CD14-positive monocyte (primary cell): ENCODE measurements at regions not wholly inside any gene's neighbourhood (a gene's known extent, or its start where the extent isn't known, plus 50 kb on each side); places are given as distances from the start of the nearest gene placed in this dataset.

Experiments
- DNase-seq, 3 donors: peaks; one replicate each; pipeline ENCODE4 v3.0.0-alpha.2; 2011 to 2022
- H2AFZ ChIP-seq: 2 replicates; pipeline ENCODE4 v1.6.0; 2012; ENCODE audit warnings: mild to moderate bottlenecking, low read depth, low read length, inconsistent platforms; ENCODE audit not compliant: insufficient read depth, poor library complexity, severe bottlenecking
- H3K27ac ChIP-seq, 2 donors: 1 replicate in 1 of 2; 2 replicates in 1 of 2; pipeline ENCODE4 v1.5.1; 2012 to 2013; ENCODE audit warnings: low read length in 2 of 2, control low read depth in 1 of 2, inconsistent platforms in 1 of 2, low read depth in 1 of 2, mild to moderate bottlenecking in 1 of 2
- H3K27me3 ChIP-seq, 2 donors: one replicate each; pipeline versions ENCODE4 v1.6.0 to v1.6.1; 2011 to 2013; ENCODE audit warnings: low read length in 2 of 2; ENCODE audit not compliant: control insufficient read depth in 2 of 2, insufficient read depth in 2 of 2
- H3K36me3 ChIP-seq, 2 donors: replicated peaks in 1 of 2; 1 replicate in 1 of 2; 2 replicates in 1 of 2; pipeline versions ENCODE4 v1.5.1 to v1.6.1; 2012 to 2013; ENCODE audit warnings: low read length in 2 of 2, control low read depth in 1 of 2, inconsistent platforms in 1 of 2, mild to moderate bottlenecking in 1 of 2; ENCODE audit not compliant: insufficient read depth in 2 of 2, control insufficient read depth in 1 of 2
- H3K4me1 ChIP-seq, 2 donors: 1 replicate in 1 of 2; 2 replicates in 1 of 2; pipeline versions ENCODE4 v1.5.1 to v1.6.1; 2012 to 2013; ENCODE audit warnings: low read length in 2 of 2, control low read depth in 1 of 2, inconsistent platforms in 1 of 2, mild to moderate bottlenecking in 1 of 2, moderate library complexity in 1 of 2; ENCODE audit not compliant: insufficient read depth in 2 of 2, control insufficient read depth in 1 of 2
- H3K4me2 ChIP-seq: replicated peaks from 2 replicates; pipeline ENCODE3; 2012; ENCODE audit warnings: low read length, moderate library complexity, mild to moderate bottlenecking; ENCODE audit not compliant: poor library complexity, severe bottlenecking; ENCODE audit errors: extremely low read depth
- H3K4me3 ChIP-seq, 3 experiments: fragments of 200-600 bp in 1 of 3; sonication (generic) in 1 of 3; replicated peaks in 1 of 3; 1 replicate in 2 of 3; 2 replicates in 1 of 3; pipeline ENCODE4 v1.5.1; 2011 to 2013; ENCODE audit warnings: low read length in 3 of 3, mild to moderate bottlenecking in 3 of 3, control low read depth in 2 of 3, low read depth in 2 of 3, inconsistent platforms in 1 of 3, moderate library complexity in 1 of 3
- H3K79me2 ChIP-seq: 2 replicates; pipeline ENCODE4 v1.6.0; 2012; ENCODE audit warnings: mild to moderate bottlenecking, control low read depth, inconsistent platforms, low read length, moderate library complexity; ENCODE audit not compliant: insufficient read depth
- H3K9ac ChIP-seq: 2 replicates; pipeline ENCODE4 v1.6.0; 2017; ENCODE audit warnings: low read length, mild to moderate bottlenecking; ENCODE audit not compliant: insufficient read depth, poor library complexity, severe bottlenecking
- H3K9me3 ChIP-seq, 2 donors: replicated peaks in 1 of 2; 1 replicate in 1 of 2; 2 replicates in 1 of 2; pipeline versions ENCODE4 v1.5.1 to v1.6.1; 2012 to 2013; ENCODE audit warnings: low read length in 2 of 2, control low read depth in 1 of 2; ENCODE audit not compliant: control insufficient read depth in 1 of 2, insufficient read depth in 1 of 2
- H4K20me1 ChIP-seq: 2 replicates; pipeline ENCODE4 v1.6.0; 2012; ENCODE audit warnings: mild to moderate bottlenecking, low read length, control low read depth, moderate library complexity; ENCODE audit not compliant: insufficient read depth
- H3K27ac Mint-ChIP-seq, 7 donors: one replicate each; pipeline ENCODE4 v1.8.0; 2020; ENCODE audit warnings: mild to moderate bottlenecking in 7 of 7, mixed read lengths in 7 of 7, moderate library complexity in 6 of 7, inconsistent platforms in 2 of 7
- H3K27me3 Mint-ChIP-seq, 3 donors: one replicate each; pipeline ENCODE4 v1.8.0; 2021 to 2022; ENCODE audit warnings: low read depth in 3 of 3, mild to moderate bottlenecking in 3 of 3, mixed read lengths in 3 of 3, moderate library complexity in 3 of 3, inconsistent platforms in 1 of 3
- H3K36me3 Mint-ChIP-seq, 2 donors: one replicate each; pipeline ENCODE4 v1.8.0; 2020; ENCODE audit warnings: mixed read lengths in 2 of 2, inconsistent platforms in 1 of 2, mild to moderate bottlenecking in 1 of 2
- H3K4me1 Mint-ChIP-seq: one replicate; pipeline ENCODE4 v1.8.0; 2020; ENCODE audit warnings: mild to moderate bottlenecking, mixed read lengths
- H3K4me3 Mint-ChIP-seq, 2 donors: one replicate each; pipeline ENCODE4 v1.8.0; 2020; ENCODE audit warnings: mild to moderate bottlenecking in 2 of 2, mixed read lengths in 2 of 2, moderate library complexity in 1 of 2
- H3K9me3 Mint-ChIP-seq, 7 donors: one replicate each; pipeline ENCODE4 v1.8.0; 2020 to 2022; ENCODE audit warnings: mixed read lengths in 7 of 7, mild to moderate bottlenecking in 6 of 7, moderate library complexity in 6 of 7, inconsistent platforms in 2 of 7
- WGBS: methylation state at CpG from one replicate; pipeline ENCODE4 v1.1.5; 2013; ENCODE audit warnings: missing lambda C conversion rate; ENCODE audit not compliant: insufficient coverage; 5-methylcytosine and 5-hydroxymethylcytosine counted together
- intact Hi-C, 2 donors: fragments of 100-400 bp; cut with micrococcal nuclease; formaldehyde crosslinking; loops; one replicate each; pipeline versions ENCODE4 v1.15.0 to v1.15.1; 2023
- TF ChIP-seq, protein P1 (sequence below): fragments of 200-600 bp; IDR thresholded peaks from one replicate; pipeline ENCODE4 v1.8.0; 2022; ENCODE audit warnings: antibody characterized with exemption, mild to moderate bottlenecking

DNA sequence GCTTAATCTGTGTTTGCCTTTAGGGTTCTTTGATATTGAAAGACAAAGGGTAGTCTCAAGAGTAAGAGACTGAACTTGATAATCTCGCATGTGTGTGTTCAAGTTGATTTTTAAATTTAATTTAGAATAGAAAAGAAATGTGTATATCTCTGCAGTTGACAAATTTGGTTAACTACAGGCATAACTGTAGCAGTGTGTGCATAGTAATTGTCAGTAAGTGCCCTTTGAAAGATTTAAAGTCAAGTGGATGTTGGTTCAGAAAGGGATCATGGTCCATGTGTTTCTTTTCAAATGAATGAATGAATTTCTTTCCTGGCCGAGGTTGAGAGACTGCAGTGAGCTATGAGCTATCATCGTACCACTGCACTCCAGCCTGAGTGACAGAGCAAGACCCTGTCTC is 49.9 kb upstream of the DYRK2 start:
- Mint-ChIP-seq H3K4me3 (no peak overlapping the region), H3K27ac (no peak overlapping the region)
- WGBS: 100% methylated on average over 1 of the region's 3 CpGs

More for the DNA sequence above, 49.9 kb upstream of the DYRK2 start:
- no peak overlapping the region for H3K27ac ChIP-seq
- H3K27me3 ChIP-seq: no peaks in the 10 kb centered on the region
- H3K36me3 ChIP-seq: no peaks in the 10 kb centered on the region
- H3K4me2 ChIP-seq: no peak overlapping the region
- H3K79me2 ChIP-seq: no peaks in the 10 kb centered on the region
- Mint-ChIP-seq H3K27me3 (peaks cover 0 to 2% (median 0%) of the 10 kb centered on the region in 3 donors), H3K4me1 (no peaks in the 10 kb centered on the region), H3K9me3 (peaks cover 0 to 8% (median 2%) of the 10 kb centered on the region in 7 donors), H3K36me3 (no peaks in the 10 kb centered on the region)
- H2AFZ ChIP-seq: no peak overlapping the region
- H3K9me3 ChIP-seq: no peaks in the 10 kb centered on the region
- no peak overlapping the region for H3K4me3 ChIP-seq
- TF ChIP-seq, protein P1, sequence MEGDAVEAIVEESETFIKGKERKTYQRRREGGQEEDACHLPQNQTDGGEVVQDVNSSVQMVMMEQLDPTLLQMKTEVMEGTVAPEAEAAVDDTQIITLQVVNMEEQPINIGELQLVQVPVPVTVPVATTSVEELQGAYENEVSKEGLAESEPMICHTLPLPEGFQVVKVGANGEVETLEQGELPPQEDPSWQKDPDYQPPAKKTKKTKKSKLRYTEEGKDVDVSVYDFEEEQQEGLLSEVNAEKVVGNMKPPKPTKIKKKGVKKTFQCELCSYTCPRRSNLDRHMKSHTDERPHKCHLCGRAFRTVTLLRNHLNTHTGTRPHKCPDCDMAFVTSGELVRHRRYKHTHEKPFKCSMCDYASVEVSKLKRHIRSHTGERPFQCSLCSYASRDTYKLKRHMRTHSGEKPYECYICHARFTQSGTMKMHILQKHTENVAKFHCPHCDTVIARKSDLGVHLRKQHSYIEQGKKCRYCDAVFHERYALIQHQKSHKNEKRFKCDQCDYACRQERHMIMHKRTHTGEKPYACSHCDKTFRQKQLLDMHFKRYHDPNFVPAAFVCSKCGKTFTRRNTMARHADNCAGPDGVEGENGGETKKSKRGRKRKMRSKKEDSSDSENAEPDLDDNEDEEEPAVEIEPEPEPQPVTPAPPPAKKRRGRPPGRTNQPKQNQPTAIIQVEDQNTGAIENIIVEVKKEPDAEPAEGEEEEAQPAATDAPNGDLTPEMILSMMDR: no peak
- H3K4me1 ChIP-seq: no peaks in the 10 kb centered on the region
- intact Hi-C loops: no loop called here
- H4K20me1 ChIP-seq: no peaks in the 10 kb centered on the region
- no peak overlapping the region for H3K9ac ChIP-seq
- DNase-seq: no peak
